Mucosa of descending colon (tissue), 3 donors: ENCODE measurements at regions not wholly inside any gene's neighbourhood (a gene's known extent, or its start where the extent isn't known, plus 50 kb on each side); places are given as distances from the start of the nearest gene placed in this dataset.

Source experiments
- ATAC-seq: fragments of 200-7000 bp; cut with Tn5 transposase; one replicate; pipeline ENCODE4 v1.9.1; 2020; ENCODE audit warnings: mild to moderate bottlenecking, moderate library complexity
- DNase-seq, 3 donors: peaks; one replicate each; pipeline ENCODE4 v3.0.0-alpha.2; 2020
- H3K36me3 ChIP-seq: fragments of 200-600 bp; one replicate; pipeline ENCODE4 v1.8.0; 2021; ENCODE audit warnings: low read depth, mild to moderate bottlenecking
- H3K4me1 ChIP-seq: fragments of 200-600 bp; one replicate; pipeline ENCODE4 v1.8.0; 2021; ENCODE audit warnings: low read depth, mild to moderate bottlenecking
- H3K4me3 ChIP-seq: fragments of 200-600 bp; one replicate; pipeline ENCODE4 v1.8.0; 2021; ENCODE audit warnings: mild to moderate bottlenecking
- H3K9me3 ChIP-seq: fragments of 200-600 bp; one replicate; pipeline ENCODE4 v1.8.0; 2021; ENCODE audit warnings: mild to moderate bottlenecking
- intact Hi-C, 2 donors: fragments of 100-400 bp; cut with DNase I in 1 of 2; cut with micrococcal nuclease in 1 of 2; formaldehyde crosslinking; loops; one replicate each; pipeline versions ENCODE4 v1.11.0 to v1.11.1; 2022; cut with DNase I, micrococcal nuclease
- TF ChIP-seq, protein P1 (sequence below): fragments of 200-600 bp; IDR thresholded peaks from one replicate; pipeline ENCODE4 v1.8.0; 2022; ENCODE audit warnings: antibody characterized with exemption, mild to moderate bottlenecking
- donor health status: DM: no; HTN: no; CAD: no; lungs with moderate emphysema.
- donor health status: DM: no; HTN: no; CAD: no.
- donor health status: DM: no; HTN: yes; CAD: no.

DNA sequence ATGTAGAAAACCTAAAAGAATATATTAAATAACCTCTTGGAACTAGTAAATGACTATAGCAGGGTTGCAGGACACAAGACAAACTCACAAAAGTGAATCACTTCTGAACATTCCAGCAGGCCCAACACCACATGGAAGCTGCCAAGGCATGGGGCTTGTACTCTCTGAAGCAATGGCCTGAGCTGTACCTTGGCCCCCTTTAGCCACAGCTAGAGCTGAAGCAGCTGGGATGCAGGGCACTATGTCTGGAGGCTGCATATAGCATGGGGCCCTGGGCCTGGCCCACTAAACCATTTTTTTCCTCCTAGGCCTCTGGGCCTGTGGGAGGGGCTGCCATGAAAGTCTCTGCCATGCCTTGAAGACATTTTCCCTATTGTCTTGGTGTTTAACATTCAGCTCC lies 1067.3 kb downstream of the LRFN5 start:
- DNase-seq (no peak), ATAC-seq (no peak)
- no peak overlapping the region for H3K4me3 ChIP-seq
- H3K9me3 ChIP-seq = peaks cover 5% of the 10 kb centered on the region
- TF ChIP-seq, protein P1, sequence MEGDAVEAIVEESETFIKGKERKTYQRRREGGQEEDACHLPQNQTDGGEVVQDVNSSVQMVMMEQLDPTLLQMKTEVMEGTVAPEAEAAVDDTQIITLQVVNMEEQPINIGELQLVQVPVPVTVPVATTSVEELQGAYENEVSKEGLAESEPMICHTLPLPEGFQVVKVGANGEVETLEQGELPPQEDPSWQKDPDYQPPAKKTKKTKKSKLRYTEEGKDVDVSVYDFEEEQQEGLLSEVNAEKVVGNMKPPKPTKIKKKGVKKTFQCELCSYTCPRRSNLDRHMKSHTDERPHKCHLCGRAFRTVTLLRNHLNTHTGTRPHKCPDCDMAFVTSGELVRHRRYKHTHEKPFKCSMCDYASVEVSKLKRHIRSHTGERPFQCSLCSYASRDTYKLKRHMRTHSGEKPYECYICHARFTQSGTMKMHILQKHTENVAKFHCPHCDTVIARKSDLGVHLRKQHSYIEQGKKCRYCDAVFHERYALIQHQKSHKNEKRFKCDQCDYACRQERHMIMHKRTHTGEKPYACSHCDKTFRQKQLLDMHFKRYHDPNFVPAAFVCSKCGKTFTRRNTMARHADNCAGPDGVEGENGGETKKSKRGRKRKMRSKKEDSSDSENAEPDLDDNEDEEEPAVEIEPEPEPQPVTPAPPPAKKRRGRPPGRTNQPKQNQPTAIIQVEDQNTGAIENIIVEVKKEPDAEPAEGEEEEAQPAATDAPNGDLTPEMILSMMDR = no peak
- H3K36me3 ChIP-seq = no peaks in the 10 kb centered on the region
- H3K4me1 ChIP-seq = no peaks in the 10 kb centered on the region
- intact Hi-C loops = no loop called here

DNA sequence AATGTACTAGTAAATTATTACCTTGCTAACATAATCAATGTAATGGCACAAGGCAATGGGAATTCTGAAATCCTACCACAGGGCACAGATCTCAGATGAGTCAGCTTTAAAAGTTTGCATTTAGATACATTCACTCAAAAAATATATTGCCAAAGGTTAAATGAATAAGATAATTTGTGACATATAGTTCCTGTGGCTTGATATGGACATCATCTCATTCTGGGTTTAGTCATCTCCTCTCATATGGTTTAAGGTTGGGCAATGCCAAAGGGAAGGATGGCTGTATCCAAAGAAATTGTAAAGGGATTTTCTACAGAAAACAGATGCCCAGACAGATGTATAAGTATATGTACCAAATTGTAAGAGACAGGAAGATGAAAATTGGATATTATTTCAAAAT lies 1065.0 kb downstream of the LRFN5 start:
- TF ChIP-seq, protein P1 = no peak
- intact Hi-C loops = no loop called here
- Histone ChIP-seq H3K4me3 (no peak overlapping the region), H3K9me3 (peaks cover 5% of the 10 kb centered on the region), H3K36me3 (no peaks in the 10 kb centered on the region), H3K4me1 (no peaks in the 10 kb centered on the region)
- DNase-seq (no peak), ATAC-seq (no peak)

DNA sequence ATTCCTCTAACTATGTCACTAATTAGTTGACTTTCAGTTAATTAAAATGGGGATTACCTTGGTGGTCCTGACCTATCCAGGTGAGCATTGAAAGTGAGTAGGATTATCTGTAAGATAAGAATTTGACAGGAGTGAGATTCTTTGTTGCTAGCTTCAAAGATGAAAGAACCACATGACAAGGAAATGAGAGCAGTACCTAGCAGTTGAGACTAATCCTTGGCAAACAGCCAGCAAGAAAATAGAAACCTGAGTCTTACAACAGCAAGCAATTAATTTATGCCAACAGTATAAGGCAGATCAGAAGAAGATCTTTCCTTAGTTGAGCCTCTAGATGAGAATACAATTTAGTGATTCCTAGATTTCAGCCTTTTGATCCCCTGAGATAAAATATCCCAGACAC lies 1058.4 kb downstream of the LRFN5 start:
- H3K4me3 ChIP-seq = no peak overlapping the region
- intact Hi-C loops = no loop called here
- ATAC-seq (no peak), DNase-seq (no peak)
- peaks cover 13% of the 10 kb centered on the region for H3K9me3 ChIP-seq
- TF ChIP-seq, protein P1 = no peak
- H3K4me1 ChIP-seq = no peaks in the 10 kb centered on the region
- no peaks in the 10 kb centered on the region for H3K36me3 ChIP-seq

DNA sequence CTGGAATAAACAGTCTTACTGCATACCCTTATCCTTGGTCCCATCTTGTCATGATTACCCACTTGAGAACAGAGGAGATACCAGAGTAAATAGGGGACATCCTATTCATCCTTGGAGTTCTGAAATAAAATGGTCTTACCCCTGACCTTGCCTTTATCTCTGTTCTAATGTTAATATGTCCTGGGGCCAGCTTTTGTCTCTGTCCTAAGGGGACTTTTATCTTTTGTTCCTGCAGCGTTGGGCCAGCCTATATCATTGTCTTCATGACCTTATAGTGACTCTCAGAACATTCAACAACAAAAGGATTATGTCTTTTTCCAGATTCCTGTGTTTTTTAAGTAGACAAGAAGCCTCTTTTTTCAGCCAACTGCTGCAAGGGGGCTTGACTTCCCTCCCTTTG lies 1057.5 kb downstream of the LRFN5 start:
- Histone ChIP-seq H3K4me3 (no peak overlapping the region), H3K4me1 (no peaks in the 10 kb centered on the region), H3K36me3 (no peaks in the 10 kb centered on the region), H3K9me3 (peaks cover 15% of the 10 kb centered on the region)
- no peak for DNase-seq
- ATAC-seq = no peak
- intact Hi-C loops = no loop called here
- TF ChIP-seq, protein P1 = no peak

DNA sequence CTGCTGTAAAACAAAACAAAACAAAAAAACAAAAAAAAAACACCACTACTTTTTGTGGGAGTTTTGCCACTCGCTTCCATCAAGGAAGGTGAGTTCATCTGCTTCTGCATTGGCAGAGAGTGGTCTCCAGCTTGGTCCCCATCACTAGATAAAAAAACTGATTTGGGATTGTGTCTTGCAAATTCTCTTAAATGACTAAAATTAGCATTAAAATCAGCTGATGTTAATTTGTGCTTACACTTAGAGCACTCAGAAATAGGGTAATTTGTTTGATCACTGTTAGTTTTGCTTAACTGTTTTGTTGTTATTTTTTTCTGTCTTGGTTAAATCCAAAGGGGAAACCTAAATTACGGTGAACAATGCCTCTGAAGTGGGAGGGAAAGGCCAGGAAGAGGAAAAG lies 1048.0 kb downstream of the LRFN5 start:
- TF ChIP-seq, protein P1 = no peak
- intact Hi-C loops = no loop called here
- Histone ChIP-seq H3K9me3 (peaks cover 4% of the 10 kb centered on the region), H3K36me3 (no peaks in the 10 kb centered on the region), H3K4me3 (no peak overlapping the region), H3K4me1 (no peaks in the 10 kb centered on the region)
- ATAC-seq (no peak), DNase-seq (no peak)

- H3K4me3 ChIP-seq = no peak overlapping the region
- no peak for DNase-seq
- TF ChIP-seq, protein P1 = no peak
- no peaks in the 10 kb centered on the region for H3K36me3 ChIP-seq
- intact Hi-C loops = no loop called here
- no peak for ATAC-seq
- peaks cover 11% of the 10 kb centered on the region for H3K9me3 ChIP-seq
- H3K4me1 ChIP-seq = no peaks in the 10 kb centered on the region
Measured at GRCh38 chr14:42642787-42643186, 1036.1 kb downstream of the LRFN5 start.
